HEK293 (cell line): ENCODE measurements at regions not wholly inside any gene's neighbourhood (a gene's known extent, or its start where the extent isn't known, plus 50 kb on each side); places are given as distances from the start of the nearest gene placed in this dataset.

Source experiments
- CTCF ChIA-PET: fragments of 350-600 bp; formaldehyde crosslinking; extraction: SDS; loops from one replicate; lab custom pipeline; 2021; ENCODE audit warnings: antibody characterized with exemption; lab: Yijun Ruan, JAX
- POLR2A ChIA-PET: fragments of 300-600 bp; formaldehyde crosslinking; extraction: SDS; loops from one replicate; lab custom pipeline; 2020; ENCODE audit warnings: antibody characterized with exemption, inconsistent platforms; lab: Yijun Ruan, JAX
- H3K27ac ChIP-seq: fragments of 200-500 bp; sonication (Bioruptor generic); 2 replicates; pipeline ENCODE4 v1.5.1; 2014; ENCODE audit warnings: low read depth, low read length, control low read depth, inconsistent platforms; ENCODE audit errors: extremely low read depth
- H3K36me3 ChIP-seq, 2 experiments: fragments of 200-500 bp in 1 of 2; sonication (Bioruptor generic) in 1 of 2; 1 replicate in 1 of 2; 2 replicates in 1 of 2; pipeline ENCODE4 v1.5.1; 2014 to 2017; ENCODE audit warnings: inconsistent platforms in 2 of 2, low read length in 2 of 2; ENCODE audit not compliant: control insufficient read depth in 2 of 2, insufficient read depth in 1 of 2
- H3K4me1 ChIP-seq: fragments of 200-500 bp; sonication (Bioruptor generic); 2 replicates; pipeline ENCODE4 v1.5.1; 2014; ENCODE audit warnings: mild to moderate bottlenecking, low read length, inconsistent platforms; ENCODE audit not compliant: control insufficient read depth, insufficient read depth
- H3K4me3 ChIP-seq: 2 replicates; pipeline ENCODE4 v1.5.1; 2011; ENCODE audit warnings: low read depth, mild to moderate bottlenecking, control low read depth, low read length, moderate library complexity
- H3K9me3 ChIP-seq: fragments of 200-500 bp; sonication (Bioruptor generic); 2 replicates; pipeline ENCODE4 v1.5.1; 2014; ENCODE audit warnings: low read depth, low read length, inconsistent platforms; ENCODE audit not compliant: control insufficient read depth, insufficient read depth
- IKZF3 ChIP-seq: fragments of 450-650 bp; IDR thresholded peaks from 2 replicates; pipeline ENCODE4 v1.5.0; 2018; ENCODE audit warnings: missing biosample characterization, mild to moderate bottlenecking, missing genetic modification characterization, moderate library complexity
- KLF10 ChIP-seq: fragments of 450-650 bp; IDR thresholded peaks from 2 replicates; pipeline ENCODE4 v1.5.1; 2018; ENCODE audit warnings: missing biosample characterization, mild to moderate bottlenecking, missing genetic modification characterization
- ZBTB17 ChIP-seq: fragments of 450-650 bp; formaldehyde crosslinking; IDR thresholded peaks from 2 replicates; pipeline ENCODE4 v1.5.1; 2016; ENCODE audit warnings: missing biosample characterization, missing genetic modification characterization
- ZBTB49 ChIP-seq: fragments of 450-650 bp; formaldehyde crosslinking; IDR thresholded peaks from 2 replicates; pipeline ENCODE4 v1.5.1; 2016; ENCODE audit warnings: missing biosample characterization, missing genetic modification characterization, low read depth
- ZNF2 ChIP-seq: fragments of 450-650 bp; formaldehyde crosslinking; IDR thresholded peaks from 2 replicates; pipeline ENCODE4 v1.5.1; 2016; ENCODE audit warnings: missing biosample characterization, missing genetic modification characterization
- ZNF223 ChIP-seq: fragments of 450-650 bp; formaldehyde crosslinking; IDR thresholded peaks from 2 replicates; pipeline ENCODE4 v1.5.1; 2016; ENCODE audit warnings: missing biosample characterization, missing genetic modification characterization
- ZNF391 ChIP-seq: fragments of 450-650 bp; formaldehyde crosslinking; IDR thresholded peaks from 2 replicates; pipeline ENCODE4 v1.5.1; 2016; ENCODE audit warnings: low read depth, missing biosample characterization, missing genetic modification characterization, borderline replicate concordance
- ZNF416 ChIP-seq: fragments of 450-650 bp; formaldehyde crosslinking; IDR thresholded peaks from 2 replicates; pipeline ENCODE4 v1.5.1; 2016; ENCODE audit warnings: missing biosample characterization, missing genetic modification characterization
- ZNF48 ChIP-seq: fragments of 450-650 bp; formaldehyde crosslinking; IDR thresholded peaks from 2 replicates; pipeline ENCODE4 v1.5.1; 2016; ENCODE audit warnings: missing biosample characterization, missing genetic modification characterization
- ZNF521 ChIP-seq: fragments of 450-650 bp; formaldehyde crosslinking; IDR thresholded peaks from 2 replicates; pipeline ENCODE4 v1.5.1; 2017; ENCODE audit warnings: missing biosample characterization, mild to moderate bottlenecking, missing genetic modification characterization
- ZNF623 ChIP-seq: fragments of 450-650 bp; formaldehyde crosslinking; IDR thresholded peaks from 2 replicates; pipeline ENCODE4 v1.5.1; 2016; ENCODE audit warnings: missing biosample characterization, missing genetic modification characterization
- ZXDB ChIP-seq: fragments of 450-650 bp; formaldehyde crosslinking; IDR thresholded peaks from 2 replicates; pipeline ENCODE4 v1.5.1; 2016; ENCODE audit warnings: missing biosample characterization, missing genetic modification characterization
- TF ChIP-seq, protein P1 (sequence below): fragments of 450-650 bp; formaldehyde crosslinking; IDR thresholded peaks from 2 replicates; pipeline ENCODE4 v1.5.1; 2016; ENCODE audit warnings: missing biosample characterization, missing genetic modification characterization
- TF ChIP-seq, protein P2 (sequence below): fragments of 450-650 bp; formaldehyde crosslinking; IDR thresholded peaks from 2 replicates; pipeline ENCODE4 v1.5.1; 2016; ENCODE audit warnings: missing biosample characterization, missing genetic modification characterization
- TF ChIP-seq, protein P3 (sequence below): fragments of 450-650 bp; formaldehyde crosslinking; IDR thresholded peaks from 2 replicates; pipeline ENCODE4 v1.5.1; 2016; ENCODE audit warnings: missing biosample characterization, missing genetic modification characterization
- TF ChIP-seq, protein P4 (sequence below): fragments of 450-650 bp; formaldehyde crosslinking; IDR thresholded peaks from 2 replicates; pipeline ENCODE4 v1.5.1; 2016; ENCODE audit warnings: missing biosample characterization, missing genetic modification characterization
- TF ChIP-seq, protein P5 (sequence below): fragments of 450-650 bp; formaldehyde crosslinking; IDR thresholded peaks from 2 replicates; pipeline ENCODE4 v1.5.1; 2016; ENCODE audit warnings: missing biosample characterization, missing genetic modification characterization
- TF ChIP-seq, protein P6 (sequence below): fragments of 450-650 bp; formaldehyde crosslinking; IDR thresholded peaks from 2 replicates; pipeline ENCODE4 v1.5.1; 2016; ENCODE audit warnings: missing biosample characterization, missing genetic modification characterization

- CTCF ChIA-PET: no interaction called here
- H3K9me3 ChIP-seq: no peaks in the 10 kb centered on the region
- no peak overlapping the region for H3K27ac ChIP-seq
- TF ChIP-seq ZBTB49 (no peak), ZBTB17 (tag by site-specific recombination) (no peak), ZNF623 (tag by site-specific recombination) (no peak), ZNF48 (tag by site-specific recombination) (no peak), ZXDB (no peak), ZNF416 (tag by site-specific recombination) (no peak)
- TF ChIP-seq, protein P1, sequence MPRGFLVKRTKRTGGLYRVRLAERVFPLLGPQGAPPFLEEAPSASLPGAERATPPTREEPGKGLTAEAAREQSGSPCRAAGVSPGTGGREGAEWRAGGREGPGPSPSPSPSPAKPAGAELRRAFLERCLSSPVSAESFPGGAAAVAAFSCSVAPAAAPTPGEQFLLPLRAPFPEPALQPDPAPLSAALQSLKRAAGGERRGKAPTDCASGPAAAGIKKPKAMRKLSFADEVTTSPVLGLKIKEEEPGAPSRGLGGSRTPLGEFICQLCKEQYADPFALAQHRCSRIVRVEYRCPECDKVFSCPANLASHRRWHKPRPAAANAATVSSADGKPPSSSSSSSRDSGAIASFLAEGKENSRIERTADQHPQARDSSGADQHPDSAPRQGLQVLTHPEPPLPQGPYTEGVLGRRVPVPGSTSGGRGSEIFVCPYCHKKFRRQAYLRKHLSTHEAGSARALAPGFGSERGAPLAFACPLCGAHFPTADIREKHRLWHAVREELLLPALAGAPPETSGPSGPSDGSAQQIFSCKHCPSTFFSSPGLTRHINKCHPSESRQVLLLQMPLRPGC: no peak
- TF ChIP-seq, protein P2, sequence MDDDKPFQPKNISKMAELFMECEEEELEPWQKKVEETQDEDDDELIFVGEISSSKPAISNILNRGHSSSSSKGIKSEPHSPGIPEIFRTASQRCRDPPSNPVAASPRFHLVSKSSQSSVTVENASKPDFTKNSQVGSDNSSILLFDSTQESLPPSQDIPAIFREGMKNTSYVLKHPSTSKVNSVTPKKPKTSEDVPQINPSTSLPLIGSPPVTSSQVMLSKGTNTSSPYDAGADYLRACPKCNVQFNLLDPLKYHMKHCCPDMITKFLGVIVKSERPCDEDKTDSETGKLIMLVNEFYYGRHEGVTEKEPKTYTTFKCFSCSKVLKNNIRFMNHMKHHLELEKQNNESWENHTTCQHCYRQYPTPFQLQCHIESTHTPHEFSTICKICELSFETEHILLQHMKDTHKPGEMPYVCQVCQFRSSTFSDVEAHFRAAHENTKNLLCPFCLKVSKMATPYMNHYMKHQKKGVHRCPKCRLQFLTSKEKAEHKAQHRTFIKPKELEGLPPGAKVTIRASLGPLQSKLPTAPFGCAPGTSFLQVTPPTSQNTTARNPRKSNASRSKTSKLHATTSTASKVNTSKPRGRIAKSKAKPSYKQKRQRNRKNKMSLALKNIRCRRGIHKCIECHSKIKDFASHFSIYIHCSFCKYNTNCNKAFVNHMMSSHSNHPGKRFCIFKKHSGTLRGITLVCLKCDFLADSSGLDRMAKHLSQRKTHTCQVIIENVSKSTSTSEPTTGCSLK (tag by site-specific recombination): no peak
- POLR2A ChIA-PET: no interaction called here
- H3K36me3 ChIP-seq: no peaks in the 10 kb centered on the region
- H3K4me1 ChIP-seq: no peaks in the 10 kb centered on the region
- no peak overlapping the region for H3K4me3 ChIP-seq
Observed at GRCh38 chr9:73237140-73237539, 85.5 kb downstream of the ANXA1 start.

DNA sequence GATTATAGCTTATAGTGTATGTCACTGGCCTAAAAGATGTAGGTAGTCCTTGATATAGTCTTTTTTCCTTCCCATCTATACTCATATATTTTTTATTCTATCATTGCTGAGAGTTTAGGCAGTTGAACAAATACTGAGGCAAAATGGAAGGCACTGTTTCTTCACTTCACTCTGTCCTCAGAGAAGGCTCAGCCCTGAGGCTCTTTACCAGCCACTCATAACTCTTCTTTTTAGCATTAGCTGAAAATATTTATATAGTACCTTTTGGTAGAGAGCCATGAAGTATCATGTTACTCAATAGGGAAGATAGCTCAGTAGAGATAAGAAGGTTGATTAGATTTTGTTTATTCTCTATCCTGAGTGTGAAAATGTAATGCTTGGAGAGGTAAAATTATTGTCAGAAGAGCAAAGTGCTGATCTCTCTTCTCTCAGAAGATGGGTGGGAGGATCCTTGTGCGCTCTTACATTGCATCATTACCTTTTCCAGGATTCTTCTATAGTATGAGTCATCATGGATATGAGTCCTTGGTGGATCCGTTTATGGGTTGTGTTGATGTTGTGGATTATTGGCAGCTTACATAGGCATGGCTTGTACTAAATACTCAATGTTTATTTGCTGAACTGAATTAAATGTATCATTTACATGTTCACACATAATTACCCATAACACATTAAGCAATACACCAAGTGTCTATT is 88.1 kb downstream of the ANXA1 start:
- Histone ChIP-seq H3K4me1 (no peaks in the 10 kb centered on the region), H3K9me3 (no peaks in the 10 kb centered on the region), H3K36me3 (no peaks in the 10 kb centered on the region), H3K4me3 (no peak overlapping the region), H3K27ac (no peak overlapping the region)
- no peak for TF ChIP-seq ZNF223
- no peak for TF ChIP-seq ZNF2 (tag by site-specific recombination)
- ChIA-PET CTCF (interaction anchor here (0.6 to 0.7 kb wide), 2 partner anchors 154 to 247 kb away, joined by 4 to 5 read pairs; no protein-coding TSS in a partner anchor), POLR2A (no interaction called here)

DNA sequence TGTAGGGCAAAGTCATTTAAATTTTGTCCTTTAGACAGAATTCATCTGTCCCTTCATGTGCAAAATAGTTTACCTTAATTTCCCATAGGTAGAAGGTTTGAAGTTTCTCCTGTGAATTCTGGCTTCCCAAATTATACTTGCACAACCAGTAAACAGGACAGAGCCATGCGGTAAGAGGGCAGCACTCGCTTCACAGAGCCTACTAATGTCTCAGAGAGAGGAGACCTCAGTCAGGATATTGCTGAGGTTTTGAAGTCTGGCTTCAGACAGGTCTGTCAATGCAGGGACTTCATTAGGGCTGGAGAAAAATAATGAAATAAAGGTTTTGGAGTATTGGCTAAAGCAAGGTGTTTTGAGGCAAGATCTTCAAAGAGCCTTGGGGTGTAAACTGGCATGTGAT is 91.4 kb downstream of the ANXA1 start:
- no peaks in the 10 kb centered on the region for H3K9me3 ChIP-seq
- CTCF ChIA-PET: no interaction called here
- POLR2A ChIA-PET: no interaction called here
- H3K4me1 ChIP-seq: no peaks in the 10 kb centered on the region
- no peak overlapping the region for H3K27ac ChIP-seq
- H3K4me3 ChIP-seq: no peak overlapping the region
- no peaks in the 10 kb centered on the region for H3K36me3 ChIP-seq
- TF ChIP-seq ZNF391 (tag by site-specific recombination) (no peak), IKZF3 (tag by site-specific recombination) (no peak), KLF10 (tag by site-specific recombination) (no peak), ZNF521 (tag by site-specific recombination) (no peak)
- TF ChIP-seq, protein P3, sequence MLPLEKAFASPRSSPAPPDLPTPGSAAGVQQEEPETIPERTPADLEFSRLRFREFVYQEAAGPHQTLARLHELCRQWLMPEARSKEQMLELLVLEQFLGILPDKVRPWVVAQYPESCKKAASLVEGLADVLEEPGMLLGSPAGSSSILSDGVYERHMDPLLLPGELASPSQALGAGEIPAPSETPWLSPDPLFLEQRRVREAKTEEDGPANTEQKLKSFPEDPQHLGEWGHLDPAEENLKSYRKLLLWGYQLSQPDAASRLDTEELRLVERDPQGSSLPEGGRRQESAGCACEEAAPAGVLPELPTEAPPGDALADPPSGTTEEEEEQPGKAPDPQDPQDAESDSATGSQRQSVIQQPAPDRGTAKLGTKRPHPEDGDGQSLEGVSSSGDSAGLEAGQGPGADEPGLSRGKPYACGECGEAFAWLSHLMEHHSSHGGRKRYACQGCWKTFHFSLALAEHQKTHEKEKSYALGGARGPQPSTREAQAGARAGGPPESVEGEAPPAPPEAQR (tag by site-specific recombination): no peak
- TF ChIP-seq, protein P4, sequence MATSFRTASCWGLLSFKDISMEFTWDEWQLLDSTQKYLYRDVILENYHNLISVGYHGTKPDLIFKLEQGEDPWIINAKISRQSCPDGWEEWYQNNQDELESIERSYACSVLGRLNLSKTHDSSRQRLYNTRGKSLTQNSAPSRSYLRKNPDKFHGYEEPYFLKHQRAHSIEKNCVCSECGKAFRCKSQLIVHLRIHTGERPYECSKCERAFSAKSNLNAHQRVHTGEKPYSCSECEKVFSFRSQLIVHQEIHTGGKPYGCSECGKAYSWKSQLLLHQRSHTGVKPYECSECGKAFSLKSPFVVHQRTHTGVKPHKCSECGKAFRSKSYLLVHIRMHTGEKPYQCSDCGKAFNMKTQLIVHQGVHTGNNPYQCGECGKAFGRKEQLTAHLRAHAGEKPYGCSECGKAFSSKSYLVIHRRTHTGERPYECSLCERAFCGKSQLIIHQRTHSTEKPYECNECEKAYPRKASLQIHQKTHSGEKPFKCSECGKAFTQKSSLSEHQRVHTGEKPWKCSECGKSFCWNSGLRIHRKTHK (tag by site-specific recombination): no peak
- TF ChIP-seq, protein P5, sequence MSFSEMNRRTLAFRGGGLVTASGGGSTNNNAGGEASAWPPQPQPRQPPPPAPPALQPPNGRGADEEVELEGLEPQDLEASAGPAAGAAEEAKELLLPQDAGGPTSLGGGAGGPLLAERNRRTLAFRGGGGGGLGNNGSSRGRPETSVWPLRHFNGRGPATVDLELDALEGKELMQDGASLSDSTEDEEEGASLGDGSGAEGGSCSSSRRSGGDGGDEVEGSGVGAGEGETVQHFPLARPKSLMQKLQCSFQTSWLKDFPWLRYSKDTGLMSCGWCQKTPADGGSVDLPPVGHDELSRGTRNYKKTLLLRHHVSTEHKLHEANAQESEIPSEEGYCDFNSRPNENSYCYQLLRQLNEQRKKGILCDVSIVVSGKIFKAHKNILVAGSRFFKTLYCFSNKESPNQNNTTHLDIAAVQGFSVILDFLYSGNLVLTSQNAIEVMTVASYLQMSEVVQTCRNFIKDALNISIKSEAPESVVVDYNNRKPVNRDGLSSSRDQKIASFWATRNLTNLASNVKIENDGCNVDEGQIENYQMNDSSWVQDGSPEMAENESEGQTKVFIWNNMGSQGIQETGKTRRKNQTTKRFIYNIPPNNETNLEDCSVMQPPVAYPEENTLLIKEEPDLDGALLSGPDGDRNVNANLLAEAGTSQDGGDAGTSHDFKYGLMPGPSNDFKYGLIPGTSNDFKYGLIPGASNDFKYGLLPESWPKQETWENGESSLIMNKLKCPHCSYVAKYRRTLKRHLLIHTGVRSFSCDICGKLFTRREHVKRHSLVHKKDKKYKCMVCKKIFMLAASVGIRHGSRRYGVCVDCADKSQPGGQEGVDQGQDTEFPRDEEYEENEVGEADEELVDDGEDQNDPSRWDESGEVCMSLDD (tag by site-specific recombination): no peak
- TF ChIP-seq, protein P6, sequence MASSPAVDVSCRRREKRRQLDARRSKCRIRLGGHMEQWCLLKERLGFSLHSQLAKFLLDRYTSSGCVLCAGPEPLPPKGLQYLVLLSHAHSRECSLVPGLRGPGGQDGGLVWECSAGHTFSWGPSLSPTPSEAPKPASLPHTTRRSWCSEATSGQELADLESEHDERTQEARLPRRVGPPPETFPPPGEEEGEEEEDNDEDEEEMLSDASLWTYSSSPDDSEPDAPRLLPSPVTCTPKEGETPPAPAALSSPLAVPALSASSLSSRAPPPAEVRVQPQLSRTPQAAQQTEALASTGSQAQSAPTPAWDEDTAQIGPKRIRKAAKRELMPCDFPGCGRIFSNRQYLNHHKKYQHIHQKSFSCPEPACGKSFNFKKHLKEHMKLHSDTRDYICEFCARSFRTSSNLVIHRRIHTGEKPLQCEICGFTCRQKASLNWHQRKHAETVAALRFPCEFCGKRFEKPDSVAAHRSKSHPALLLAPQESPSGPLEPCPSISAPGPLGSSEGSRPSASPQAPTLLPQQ: no peak
